Gastroesophageal sphincter (tissue), 4 donors: ENCODE measurements at regions not wholly inside any gene's neighbourhood (a gene's known extent, or its start where the extent isn't known, plus 50 kb on each side); places are given as distances from the start of the nearest gene placed in this dataset.
A peak's percentile ranks its signal among the peaks of the same experiment; 100 is the strongest.

Experiments
- ATAC-seq: fragments of 150-250 bp; one replicate; pipeline ENCODE4 v1.9.1; 2016; ENCODE audit warnings: mild to moderate bottlenecking, moderate library complexity
- H3K27ac ChIP-seq, 4 donors: fragments of 200-600 bp; sonication (generic) in 3 of 4; 1 replicate in 3 of 4; 2 replicates in 1 of 4; pipeline ENCODE4 v1.5.1; 2016 to 2019
- H3K27me3 ChIP-seq: fragments of 200-600 bp; sonication (generic); one replicate; pipeline ENCODE4 v1.5.1; 2019
- H3K36me3 ChIP-seq, 2 donors: fragments of 200-600 bp; sonication (generic); one replicate each; pipeline ENCODE4 v1.5.1; 2019; ENCODE audit warnings: control low read depth in 1 of 2
- H3K4me1 ChIP-seq, 3 donors: fragments of 200-600 bp; sonication (generic); 1 replicate in 2 of 3; 2 replicates in 1 of 3; pipeline ENCODE4 v1.5.1; 2016 to 2019; ENCODE audit warnings: control low read depth in 2 of 3
- H3K4me3 ChIP-seq, 2 donors: fragments of 200-600 bp; sonication (generic); one replicate each; pipeline ENCODE4 v1.5.1; 2019; ENCODE audit warnings: mild to moderate bottlenecking in 1 of 2, moderate library complexity in 1 of 2
- H3K9me3 ChIP-seq, 3 donors: fragments of 200-600 bp; sonication (generic); one replicate each; pipeline ENCODE4 v1.5.1; 2017 to 2019; ENCODE audit warnings: control low read depth in 2 of 3
- CTCF ChIP-seq, 4 experiments: fragments of 200-600 bp in 2 of 4; fragments of 450-650 bp in 2 of 4; sonication (generic) in 1 of 4; IDR thresholded peaks; one replicate each; pipeline ENCODE4 v1.5.1; 2017 to 2019; ENCODE audit warnings: antibody characterized with exemption in 4 of 4, mild to moderate bottlenecking in 2 of 4, moderate library complexity in 2 of 4
- EP300 ChIP-seq: sonication (generic); formaldehyde crosslinking; IDR thresholded peaks from one replicate; pipeline ENCODE4 v1.6.1; 2017; ENCODE audit warnings: antibody characterized with exemption, mild to moderate bottlenecking
- POLR2A ChIP-seq, 2 donors: fragments of 450-650 bp; IDR thresholded peaks; one replicate each; pipeline ENCODE4 v1.6.1; 2017; ENCODE audit warnings: antibody characterized with exemption in 2 of 2, mild to moderate bottlenecking in 2 of 2, moderate library complexity in 1 of 2
- POLR2AphosphoS5 ChIP-seq: sonication (generic); formaldehyde crosslinking; IDR thresholded peaks from one replicate; pipeline ENCODE4 v1.6.1; 2017; ENCODE audit warnings: antibody characterized with exemption
- WGBS, 2 donors: methylation state at CpG; one replicate each; pipeline ENCODE4 v1.1.5; 2018; ENCODE audit warnings: low coverage in 1 of 2; 5-methylcytosine and 5-hydroxymethylcytosine counted together

GRCh38 chrX:40174001-40174853, 76.5 kb upstream of the BCOR start:
- Histone ChIP-seq H3K4me3 (peak overlapping the region in 1 of 2 donors; percentile 68), H3K27ac (peak overlapping the region; percentile 85 to 95 (median 92)), H3K9me3 (no peaks in the 10 kb centered on the region), H3K27me3 (no peaks in the 10 kb centered on the region), H3K36me3 (no peaks in the 10 kb centered on the region), H3K4me1 (peaks cover 0 to 38% (median 0%) of the 10 kb centered on the region in 3 donors)
- peak in 1 of 4 experiments; percentile 37 for TF ChIP-seq CTCF (IDR thresholded peaks at IDR 0.05)
- no peak for TF ChIP-seq POLR2A (IDR thresholded peaks at IDR 0.05)
- TF ChIP-seq EP300: no peak
- no peak for TF ChIP-seq POLR2AphosphoS5
- 28% methylated on average over 6 of the region's 41 CpGs; no CpG with 5 or more reads in 1 of the 2 donors for WGBS, 2 donors
- no peak for ATAC-seq

- Histone ChIP-seq H3K4me3 (peak overlapping the region in 1 of 2 donors; percentile 56), H3K27me3 (no peaks in the 10 kb centered on the region)
Observed at GRCh38 chrX:40173143-40174000, 75.6 kb upstream of the BCOR start.

GRCh38 chrX:40172401-40173142, 74.8 kb upstream of the BCOR start:
- 60 to 86% methylated on average over 1 of the region's 60 CpGs for WGBS, 2 donors
- H3K4me3 ChIP-seq: peak overlapping the region; percentile 41 to 56
- no peaks in the 10 kb centered on the region for H3K9me3 ChIP-seq
- peaks cover 0 to 50% (median 0%) of the 10 kb centered on the region in 3 donors for H3K4me1 ChIP-seq
- no peaks in the 10 kb centered on the region for H3K27me3 ChIP-seq
- TF ChIP-seq POLR2A (IDR thresholded peaks at IDR 0.05) (peak; percentile 32 to 53), POLR2AphosphoS5 (no peak)
- no peaks in the 10 kb centered on the region for H3K36me3 ChIP-seq
- peak; percentile 26 for ATAC-seq
- peak overlapping the region; percentile 85 to 93 (median 92) for H3K27ac ChIP-seq

More at GRCh38 chrX:40173143-40174000, 75.6 kb upstream of the BCOR start:
- no peak for ATAC-seq
- WGBS, 2 donors: 38 to 92% methylated on average over 5 to 7 of the region's 17 CpGs
- no peaks in the 10 kb centered on the region for H3K9me3 ChIP-seq
- H3K4me1 ChIP-seq: peaks cover 0 to 46% (median 0%) of the 10 kb centered on the region in 3 donors
- no peaks in the 10 kb centered on the region for H3K36me3 ChIP-seq
- peak overlapping the region; percentile 85 to 95 (median 92) for H3K27ac ChIP-seq
- no peak for TF ChIP-seq POLR2AphosphoS5
- TF ChIP-seq CTCF (IDR thresholded peaks at IDR 0.05): no peak
- no peak for TF ChIP-seq EP300
- no peak for TF ChIP-seq POLR2A (IDR thresholded peaks at IDR 0.05)

GRCh38 chrX:40171513-40172400, 74.0 kb upstream of the BCOR start:
- peak; percentile 35 for ATAC-seq
- H3K27me3 ChIP-seq: no peaks in the 10 kb centered on the region
- TF ChIP-seq EP300: no peak
- no peak for TF ChIP-seq POLR2AphosphoS5
- no peaks in the 10 kb centered on the region for H3K9me3 ChIP-seq
- H3K27ac ChIP-seq: peak overlapping the region; percentile 85 to 93 (median 92)
- H3K4me1 ChIP-seq: peaks cover 0 to 54% (median 0%) of the 10 kb centered on the region in 3 donors
- peak overlapping the region; percentile 41 to 56 for H3K4me3 ChIP-seq
- no peaks in the 10 kb centered on the region for H3K36me3 ChIP-seq
- no CpG with 5 or more reads among the region's 73 CpGs for WGBS, 2 donors

GRCh38 chrX:40170830-40171512, 73.2 kb upstream of the BCOR start:
- ATAC-seq: no peak
- TF ChIP-seq POLR2AphosphoS5: no peak
- Histone ChIP-seq H3K9me3 (no peaks in the 10 kb centered on the region), H3K4me1 (peaks cover 0 to 59% (median 0%) of the 10 kb centered on the region in 3 donors), H3K4me3 (peak overlapping the region; percentile 41 to 56), H3K36me3 (no peaks in the 10 kb centered on the region), H3K27me3 (no peaks in the 10 kb centered on the region), H3K27ac (peak overlapping the region; percentile 85 to 93 (median 92))
- 13 to 31% methylated on average over 3 to 6 of the region's 17 CpGs for WGBS, 2 donors
